ENCODE measurements at regions not wholly inside any gene's neighbourhood (a gene's known extent, or its start where the extent isn't known, plus 50 kb on each side); places are given as distances from the start of the nearest gene placed in this dataset.

GRCh38 chr16:60059141-60059540, 1325.0 kb upstream of the GOT2 start:
- TF ChIP-seq POLR2A (IDR thresholded peaks at IDR 0.05): no peak
- TF ChIP-seq POLR2AphosphoS5 (IDR thresholded peaks at IDR 0.05): no peak
- no peak for TF ChIP-seq EP300 (IDR thresholded peaks at IDR 0.05)
- no peak for TF ChIP-seq CTCF (IDR thresholded peaks at IDR 0.05)
- H3K9me3 ChIP-seq: no peaks in the 10 kb centered on the region
- intact Hi-C loops (cut with DNase I): no loop called here
- WGBS, 2 donors: 30 to 64% methylated on average over 1 of the region's 1 CpG
- H3K4me3 ChIP-seq: no peak overlapping the region
- no peak overlapping the region for H3K27ac ChIP-seq
- no peak for DNase-seq
- no peaks in the 10 kb centered on the region for H3K27me3 ChIP-seq
- H3K36me3 ChIP-seq: no peaks in the 10 kb centered on the region
- peaks cover 0 to 12% (median 8%) of the 10 kb centered on the region in 4 donors for H3K4me1 ChIP-seq

- no peak overlapping the region for H3K27ac ChIP-seq
- no peaks in the 10 kb centered on the region for H3K27me3 ChIP-seq
- no peak for TF ChIP-seq EP300 (IDR thresholded peaks at IDR 0.05)
- TF ChIP-seq POLR2AphosphoS5 (IDR thresholded peaks at IDR 0.05): no peak
- no peak for TF ChIP-seq CTCF (IDR thresholded peaks at IDR 0.05)
- TF ChIP-seq POLR2A (IDR thresholded peaks at IDR 0.05): no peak
- H3K4me1 ChIP-seq: no peaks in the 10 kb centered on the region
- no peak overlapping the region for H3K4me3 ChIP-seq
- DNase-seq: no peak
- intact Hi-C loops (cut with DNase I): no loop called here
- 75 to 82% methylated on average over 1 of the region's 1 CpG for WGBS, 2 donors
- H3K36me3 ChIP-seq: no peaks in the 10 kb centered on the region
- no peaks in the 10 kb centered on the region for H3K9me3 ChIP-seq
Observed at GRCh38 chr16:60041671-60042070, 1307.6 kb upstream of the GOT2 start.

- H3K9me3 ChIP-seq: peaks cover 0 to 3% (median 1%) of the 10 kb centered on the region in 4 donors
- 81 to 88% methylated on average over 1 of the region's 1 CpG for WGBS, 2 donors
- DNase-seq: no peak
- H3K36me3 ChIP-seq: no peaks in the 10 kb centered on the region
- no peak for TF ChIP-seq CTCF (IDR thresholded peaks at IDR 0.05)
- no peak for TF ChIP-seq POLR2AphosphoS5 (IDR thresholded peaks at IDR 0.05)
- TF ChIP-seq POLR2A (IDR thresholded peaks at IDR 0.05): no peak
- no peak for TF ChIP-seq EP300 (IDR thresholded peaks at IDR 0.05)
- intact Hi-C loops (cut with DNase I): no loop called here
- no peak overlapping the region for H3K27ac ChIP-seq
- H3K27me3 ChIP-seq: no peaks in the 10 kb centered on the region
- H3K4me3 ChIP-seq: no peak overlapping the region
- no peaks in the 10 kb centered on the region for H3K4me1 ChIP-seq
Observed at GRCh38 chr16:60031740-60032139, 1297.6 kb upstream of the GOT2 start.

- DNase-seq: no peak
- intact Hi-C loops (cut with DNase I): no loop called here
Observed at GRCh38 chr16:60027351-60027750, 1293.2 kb upstream of the GOT2 start.

More at GRCh38 chr16:60027351-60027750, 1293.2 kb upstream of the GOT2 start:
- Histone ChIP-seq H3K27me3 (no peaks in the 10 kb centered on the region), H3K27ac (no peak overlapping the region), H3K4me1 (no peaks in the 10 kb centered on the region), H3K9me3 (no peaks in the 10 kb centered on the region), H3K4me3 (no peak overlapping the region), H3K36me3 (no peaks in the 10 kb centered on the region)
- TF ChIP-seq CTCF (IDR thresholded peaks at IDR 0.05) (no peak), POLR2AphosphoS5 (IDR thresholded peaks at IDR 0.05) (no peak), EP300 (IDR thresholded peaks at IDR 0.05) (no peak), POLR2A (IDR thresholded peaks at IDR 0.05) (no peak)
